ENCODE measurements at regions not wholly inside any gene's neighbourhood (a gene's known extent, or its start where the extent isn't known, plus 50 kb on each side); places are given as distances from the start of the nearest gene placed in this dataset.

DNA sequence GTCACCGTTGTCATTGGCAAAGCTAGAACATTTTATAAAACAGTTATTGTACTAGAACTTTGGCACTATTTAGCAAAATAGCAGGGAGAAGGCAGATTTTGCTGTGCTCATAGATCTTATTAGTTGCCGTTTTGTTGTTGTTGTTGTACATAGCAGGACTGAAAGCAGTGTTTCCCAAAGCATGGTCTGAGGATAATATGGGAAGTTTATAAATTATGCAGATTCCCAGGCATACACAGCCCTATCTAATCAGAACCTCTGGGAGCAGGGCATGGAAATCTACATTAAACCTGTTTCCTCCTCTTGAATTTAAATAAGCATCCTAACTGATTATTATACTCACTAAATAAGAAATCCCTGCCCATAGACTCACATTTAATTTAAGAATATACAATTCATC is 87.9 kb downstream of the RAP2B start:
- H3K36me3 Mint-ChIP-seq, result no peaks in the 10 kb centered on the region
- H3K4me3 Mint-ChIP-seq, result no peak overlapping the region
- ATAC-seq (replicated peaks) (no peak), DNase-seq (no peak)
- peaks cover 0 to 3% of the 10 kb centered on the region in 2 donors for H3K9me3 Mint-ChIP-seq
- peaks cover 5 to 9% of the 10 kb centered on the region in 2 donors for H3K4me1 Mint-ChIP-seq
- H3K27me3 Mint-ChIP-seq, result no peaks in the 10 kb centered on the region
- H3K27ac Mint-ChIP-seq, result no peak overlapping the region

DNA sequence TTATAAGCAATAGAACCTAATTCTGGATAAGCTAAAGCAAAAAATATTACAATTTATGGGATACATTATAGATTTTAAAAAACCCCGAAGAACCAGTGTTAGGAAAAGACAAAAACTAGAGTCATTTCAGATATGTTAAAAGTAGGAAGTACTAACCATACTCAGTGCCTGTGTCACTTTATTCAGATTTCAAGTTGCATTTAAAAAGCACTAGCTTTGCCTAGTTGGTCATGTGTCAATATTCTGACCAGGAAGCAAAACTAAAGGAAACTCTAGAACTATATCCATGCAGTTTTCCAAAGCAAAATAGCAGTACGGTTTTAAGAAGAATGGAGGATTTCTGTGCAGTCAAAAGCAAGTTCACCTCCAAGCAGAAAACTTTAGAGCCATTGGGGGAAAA is 88.4 kb downstream of the RAP2B start:
- Mint-ChIP-seq H3K4me1 (peaks cover 5 to 9% of the 10 kb centered on the region in 2 donors), H3K4me3 (no peak overlapping the region), H3K27me3 (no peaks in the 10 kb centered on the region), H3K9me3 (peaks cover 0 to 3% of the 10 kb centered on the region in 2 donors), H3K27ac (no peak overlapping the region), H3K36me3 (no peaks in the 10 kb centered on the region)
- DNase-seq, result no peak
- no peak for ATAC-seq (replicated peaks)

DNA sequence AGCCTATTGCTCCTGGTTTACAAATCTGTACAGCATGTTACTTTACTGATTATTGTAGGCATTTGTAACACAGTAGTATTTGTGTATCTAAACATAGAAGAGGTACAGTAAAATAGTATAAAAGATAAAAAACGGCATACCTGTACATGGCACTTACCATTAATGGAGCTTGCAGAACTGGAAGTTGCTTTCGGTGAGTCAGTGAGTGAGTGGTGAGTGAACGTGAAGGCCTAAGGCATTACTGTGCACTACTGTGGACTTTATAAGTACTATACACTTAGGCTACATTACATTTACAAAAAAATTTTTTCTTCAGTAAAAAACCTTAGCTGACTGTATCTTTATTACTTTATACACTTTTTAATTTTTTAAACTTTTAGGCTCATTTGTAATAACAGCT is 90.9 kb downstream of the RAP2B start:
- Mint-ChIP-seq H3K27ac (no peak overlapping the region), H3K27me3 (no peaks in the 10 kb centered on the region), H3K4me3 (no peak overlapping the region), H3K4me1 (peaks cover 5 to 9% of the 10 kb centered on the region in 2 donors), H3K36me3 (no peaks in the 10 kb centered on the region), H3K9me3 (peaks cover 0 to 3% of the 10 kb centered on the region in 2 donors)
- ATAC-seq (replicated peaks), result no peak
- DNase-seq, result no peak

DNA sequence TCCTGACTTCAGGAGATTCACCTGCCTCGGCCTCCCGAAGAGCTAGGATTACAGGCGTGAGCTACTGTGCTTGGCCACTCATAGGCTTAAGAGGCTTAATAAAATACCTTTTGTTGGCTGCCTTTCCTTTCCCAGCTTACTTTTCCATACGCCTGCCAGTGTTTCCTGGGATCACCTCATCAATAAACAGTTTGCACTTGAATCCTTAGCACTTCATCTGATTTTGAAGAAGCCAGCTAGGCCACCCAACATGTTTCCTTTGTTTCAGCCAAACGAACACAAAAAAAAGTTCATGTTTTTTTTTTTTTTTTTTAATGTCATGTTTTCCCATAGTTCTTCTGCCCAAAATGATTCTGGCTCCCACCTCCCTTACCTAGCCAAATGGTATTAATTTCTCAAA is 92.3 kb downstream of the RAP2B start:
- Mint-ChIP-seq H3K4me3 (no peak overlapping the region), H3K36me3 (no peaks in the 10 kb centered on the region), H3K4me1 (peaks cover 5 to 9% of the 10 kb centered on the region in 2 donors), H3K27ac (no peak overlapping the region), H3K9me3 (no peaks in the 10 kb centered on the region), H3K27me3 (no peaks in the 10 kb centered on the region)
- DNase-seq, result no peak
- no peak for ATAC-seq (replicated peaks)

DNA sequence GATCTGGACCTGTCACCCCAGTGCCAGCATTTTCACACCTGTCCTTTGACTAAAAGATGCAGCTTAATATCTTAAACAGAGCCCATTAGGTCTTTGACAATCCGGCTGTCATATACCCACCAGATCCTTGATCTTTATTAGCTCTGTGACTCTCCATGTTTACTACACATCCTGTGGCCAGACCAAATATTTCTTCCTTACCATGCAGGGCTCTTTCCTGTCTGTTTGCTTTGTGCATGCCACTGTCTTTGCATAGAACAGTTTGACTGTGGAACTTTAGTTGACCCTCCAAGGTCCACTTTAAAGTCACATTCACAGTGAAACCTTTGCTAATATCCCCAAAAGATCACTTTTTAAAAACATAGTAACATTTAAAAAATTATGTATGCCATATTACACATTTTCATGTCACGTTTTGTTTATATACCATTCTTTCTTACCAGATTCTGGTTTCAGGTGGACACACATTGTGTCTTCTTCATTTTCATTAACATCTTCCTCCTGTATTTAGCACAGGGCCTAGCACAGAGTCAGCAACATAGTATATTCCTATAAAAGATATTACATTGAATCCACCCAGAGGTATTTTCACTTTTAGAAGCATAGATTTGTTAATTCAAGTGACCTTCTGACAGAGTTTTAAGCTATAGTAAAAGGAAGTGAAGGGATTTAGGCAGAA is 95.8 kb downstream of the RAP2B start:
- no peaks in the 10 kb centered on the region for H3K4me1 Mint-ChIP-seq
- no peak overlapping the region for H3K4me3 Mint-ChIP-seq
- DNase-seq (no peak), ATAC-seq (replicated peaks) (no peak)
- H3K36me3 Mint-ChIP-seq, result no peaks in the 10 kb centered on the region
- H3K27me3 Mint-ChIP-seq, result no peaks in the 10 kb centered on the region
- no peak overlapping the region for H3K27ac Mint-ChIP-seq
- no peaks in the 10 kb centered on the region for H3K9me3 Mint-ChIP-seq

DNA sequence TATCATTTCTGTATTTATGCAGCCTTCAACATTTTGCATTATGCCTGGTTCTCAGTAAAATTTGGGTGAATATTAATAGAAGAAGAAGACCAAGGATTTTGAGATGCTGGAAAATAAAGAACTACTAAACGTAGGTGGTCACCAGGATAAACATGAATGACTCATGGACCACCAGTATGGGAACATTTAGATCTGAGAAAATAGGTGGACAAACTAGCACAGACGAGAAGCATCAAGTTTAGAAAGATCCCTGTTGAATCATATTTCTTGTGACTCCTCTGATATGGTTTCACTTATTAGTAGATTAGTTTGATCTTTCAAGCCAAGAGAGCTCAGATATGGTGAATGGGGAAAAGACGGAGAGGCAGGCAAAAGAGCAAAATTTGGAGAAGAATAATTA is 97.9 kb downstream of the RAP2B start:
- ATAC-seq (replicated peaks) (no peak), DNase-seq (no peak)
- Mint-ChIP-seq H3K36me3 (no peaks in the 10 kb centered on the region), H3K27me3 (peaks cover 0 to 14% of the 10 kb centered on the region in 2 donors), H3K4me3 (no peak overlapping the region), H3K4me1 (no peaks in the 10 kb centered on the region), H3K27ac (no peak overlapping the region), H3K9me3 (peaks cover 0 to 1% of the 10 kb centered on the region in 2 donors)

DNA sequence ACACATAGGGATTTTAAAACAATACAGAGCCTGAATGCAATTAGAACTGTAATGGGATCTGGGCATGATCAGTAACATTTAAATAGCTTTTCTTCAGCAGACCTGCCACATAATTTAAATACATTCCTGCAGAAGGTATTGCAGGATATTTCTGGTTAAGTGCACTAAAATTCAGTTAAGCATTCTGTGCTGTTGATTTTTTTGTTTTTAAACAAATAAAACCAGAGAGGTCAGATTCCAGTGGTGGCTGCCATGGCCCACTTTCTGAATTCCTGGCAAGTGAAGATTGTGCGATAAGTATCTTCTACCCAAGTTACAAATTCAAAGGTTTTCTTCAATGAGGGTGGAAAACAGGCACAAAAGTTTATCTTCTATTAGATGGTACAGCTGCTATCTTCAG is 98.7 kb downstream of the RAP2B start:
- Mint-ChIP-seq H3K4me3 (no peak overlapping the region), H3K36me3 (no peaks in the 10 kb centered on the region), H3K27me3 (peaks cover 0 to 14% of the 10 kb centered on the region in 2 donors), H3K27ac (no peak overlapping the region), H3K9me3 (peaks cover 0 to 1% of the 10 kb centered on the region in 2 donors), H3K4me1 (no peaks in the 10 kb centered on the region)
- no peak for ATAC-seq (replicated peaks)
- DNase-seq, result no peak

DNA sequence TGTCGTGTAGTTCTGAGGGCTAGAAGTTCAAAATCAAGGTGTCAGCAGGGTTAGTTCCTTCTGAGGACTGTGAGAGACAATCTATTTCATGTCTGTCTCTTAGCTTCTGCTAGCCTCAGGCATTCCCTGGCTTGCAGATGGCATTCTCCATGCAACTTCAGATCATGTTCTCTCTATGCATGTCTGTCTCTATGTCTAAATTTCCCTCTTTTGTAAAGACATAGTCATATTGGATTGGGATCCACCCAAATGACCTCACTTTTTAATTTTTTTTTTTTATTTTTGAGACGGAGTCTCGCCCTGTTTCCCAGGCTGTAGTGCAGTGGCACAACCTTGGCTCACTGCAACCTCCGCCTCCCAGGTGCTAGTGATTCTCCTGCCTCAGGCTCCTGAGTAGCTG is 104.6 kb downstream of the RAP2B start:
- no peak for DNase-seq
- no peak overlapping the region for H3K4me3 Mint-ChIP-seq
- ATAC-seq (replicated peaks), result no peak
- H3K4me1 Mint-ChIP-seq, result no peaks in the 10 kb centered on the region
- H3K27me3 Mint-ChIP-seq, result peaks cover 0 to 14% of the 10 kb centered on the region in 2 donors
- peaks cover 0 to 1% of the 10 kb centered on the region in 2 donors for H3K9me3 Mint-ChIP-seq
- no peaks in the 10 kb centered on the region for H3K36me3 Mint-ChIP-seq
- no peak overlapping the region for H3K27ac Mint-ChIP-seq

DNA sequence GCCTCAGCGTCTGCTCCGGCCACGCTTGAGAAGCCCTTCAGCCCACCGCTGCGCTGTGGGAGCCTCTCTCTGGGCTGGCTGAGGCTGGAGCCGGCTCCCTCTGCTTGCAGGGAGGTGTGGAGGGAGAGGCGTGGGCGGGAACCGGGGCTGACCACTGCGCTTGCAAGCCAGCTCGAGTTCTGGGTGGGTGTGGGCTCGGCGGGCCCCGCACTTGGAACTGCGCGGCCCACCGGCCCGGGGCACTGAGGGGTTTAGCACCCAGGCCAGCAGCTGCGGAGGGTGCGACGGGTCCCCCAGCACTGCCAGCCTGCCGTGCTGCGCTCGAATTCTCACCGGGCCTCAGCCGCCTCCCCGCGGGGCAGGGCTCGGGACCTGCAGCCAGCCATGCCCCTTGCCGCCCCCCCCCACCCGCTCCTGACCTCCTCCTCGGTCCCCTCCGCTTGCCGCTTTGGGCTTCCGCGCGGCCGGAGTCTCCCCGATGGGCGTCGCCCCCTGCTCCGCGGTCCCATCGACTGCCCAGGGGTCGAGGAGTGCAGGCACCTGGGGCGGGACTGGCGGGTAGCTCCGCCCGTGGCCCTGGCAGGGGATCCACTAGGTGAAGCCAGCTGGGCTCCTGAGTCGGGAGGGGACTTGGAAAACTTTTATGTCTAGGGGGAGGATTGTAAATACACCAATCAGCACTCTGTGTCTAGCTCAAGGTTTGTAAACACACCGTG is 106.7 kb downstream of the RAP2B start:
- DNase-seq (no peak), ATAC-seq (replicated peaks) (no peak)
- Mint-ChIP-seq H3K27me3 (peaks cover 0 to 9% of the 10 kb centered on the region in 2 donors), H3K27ac (no peak overlapping the region), H3K4me3 (no peak overlapping the region), H3K4me1 (no peaks in the 10 kb centered on the region), H3K9me3 (peaks cover 0 to 1% of the 10 kb centered on the region in 2 donors), H3K36me3 (no peaks in the 10 kb centered on the region)

DNA sequence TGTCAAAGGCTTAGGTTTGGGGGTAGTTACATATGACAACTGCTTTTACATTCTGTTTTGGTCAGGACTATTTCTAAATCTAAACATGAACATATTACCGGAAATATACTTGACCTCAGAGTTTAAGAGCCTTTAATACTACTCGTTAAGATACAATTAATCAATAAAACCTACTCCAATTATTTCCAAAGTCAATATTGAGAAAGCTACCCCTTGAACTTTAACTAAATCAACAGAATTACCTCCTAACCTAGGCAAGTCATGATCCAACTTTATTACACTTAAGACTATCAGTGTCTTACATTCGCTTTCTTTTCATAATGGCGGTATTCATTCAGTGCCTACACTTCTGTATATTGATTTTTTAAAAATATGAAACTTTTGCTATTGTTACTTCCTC is 107.7 kb downstream of the RAP2B start:
- Mint-ChIP-seq H3K4me1 (no peaks in the 10 kb centered on the region), H3K27ac (no peak overlapping the region), H3K4me3 (no peak overlapping the region), H3K36me3 (no peaks in the 10 kb centered on the region), H3K9me3 (no peaks in the 10 kb centered on the region), H3K27me3 (no peaks in the 10 kb centered on the region)
- no peak for DNase-seq
- no peak for ATAC-seq (replicated peaks)

DNA sequence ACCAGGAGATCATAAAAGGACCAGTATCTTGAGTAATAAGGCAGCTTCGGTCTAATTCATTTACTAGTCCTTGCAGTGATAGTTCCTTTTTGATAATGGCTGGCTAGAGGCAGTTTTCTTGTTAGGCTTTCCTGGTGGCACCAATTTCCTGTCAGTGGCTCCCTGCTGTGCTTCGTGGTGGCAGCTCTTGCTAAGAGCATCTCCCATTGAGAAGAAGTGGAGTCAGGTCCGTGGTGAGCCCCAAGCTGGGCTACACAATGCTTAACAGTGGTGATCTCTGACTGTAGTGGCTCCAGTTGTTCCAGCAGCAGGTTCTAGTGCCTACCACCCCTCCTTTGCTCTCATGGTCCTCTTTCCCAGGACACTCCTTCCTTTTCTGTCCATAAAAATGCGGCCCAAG is 111.2 kb downstream of the RAP2B start:
- H3K36me3 Mint-ChIP-seq, result no peaks in the 10 kb centered on the region
- H3K4me1 Mint-ChIP-seq, result no peaks in the 10 kb centered on the region
- no peaks in the 10 kb centered on the region for H3K9me3 Mint-ChIP-seq
- ATAC-seq (replicated peaks), result no peak
- H3K27ac Mint-ChIP-seq, result no peak overlapping the region
- no peak for DNase-seq
- no peak overlapping the region for H3K4me3 Mint-ChIP-seq
- H3K27me3 Mint-ChIP-seq, result no peaks in the 10 kb centered on the region

DNA sequence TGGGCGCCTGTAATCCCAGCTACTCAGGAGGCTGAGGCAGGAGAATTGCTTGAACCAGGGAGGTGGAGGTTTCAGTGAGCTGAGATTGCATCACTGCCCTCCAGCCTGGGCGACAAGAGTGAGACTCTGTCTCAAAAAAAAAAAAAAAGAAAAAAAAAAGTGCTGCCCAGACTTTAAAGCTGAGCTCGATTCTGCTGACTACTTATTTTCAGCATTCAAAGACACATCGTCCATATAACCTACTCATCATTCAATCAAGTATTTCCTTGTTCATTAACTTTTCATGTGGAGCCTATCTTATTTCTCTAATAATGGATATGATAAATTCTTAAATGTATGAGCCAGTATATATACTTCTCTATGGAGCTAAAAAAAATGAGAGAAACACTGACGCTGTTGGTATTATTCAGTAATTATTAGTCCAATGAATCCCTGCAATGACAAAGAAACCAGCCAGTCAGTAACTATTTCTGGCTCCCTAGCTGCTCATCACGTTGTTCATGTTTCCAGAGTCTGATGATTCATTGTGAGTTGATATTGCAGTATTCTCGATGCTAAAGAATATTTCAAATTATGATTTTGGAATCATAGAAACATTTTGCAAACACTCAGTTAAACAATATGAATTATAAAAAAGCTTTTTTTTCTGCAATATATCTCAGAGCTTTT is 111.9 kb downstream of the RAP2B start:
- Mint-ChIP-seq H3K27me3 (no peaks in the 10 kb centered on the region), H3K9me3 (no peaks in the 10 kb centered on the region), H3K27ac (no peak overlapping the region), H3K36me3 (no peaks in the 10 kb centered on the region), H3K4me1 (no peaks in the 10 kb centered on the region), H3K4me3 (no peak overlapping the region)
- no peak for DNase-seq
- no peak for ATAC-seq (replicated peaks)

DNA sequence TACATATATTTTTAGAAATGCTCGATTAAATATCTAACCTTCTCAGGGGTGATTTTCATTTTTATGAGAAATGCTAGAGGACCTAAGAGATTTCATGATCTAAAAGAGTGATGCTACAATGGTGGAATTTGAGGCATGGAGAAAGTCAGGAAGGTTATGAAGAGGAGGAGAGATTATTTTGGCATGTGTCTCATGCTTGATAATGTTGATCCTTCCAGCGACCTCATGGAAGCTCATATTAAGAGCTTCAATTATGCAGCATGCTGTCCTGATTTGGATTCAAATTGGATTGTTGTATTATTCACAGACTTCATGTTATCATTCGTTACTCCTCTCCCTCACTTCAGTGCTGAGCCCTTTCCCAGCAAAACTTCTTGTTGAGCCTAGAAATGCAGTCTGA is 112.5 kb downstream of the RAP2B start:
- no peak overlapping the region for H3K27ac Mint-ChIP-seq
- no peaks in the 10 kb centered on the region for H3K4me1 Mint-ChIP-seq
- ATAC-seq (replicated peaks) (no peak), DNase-seq (no peak)
- no peaks in the 10 kb centered on the region for H3K27me3 Mint-ChIP-seq
- no peak overlapping the region for H3K4me3 Mint-ChIP-seq
- no peaks in the 10 kb centered on the region for H3K9me3 Mint-ChIP-seq
- H3K36me3 Mint-ChIP-seq, result no peaks in the 10 kb centered on the region

DNA sequence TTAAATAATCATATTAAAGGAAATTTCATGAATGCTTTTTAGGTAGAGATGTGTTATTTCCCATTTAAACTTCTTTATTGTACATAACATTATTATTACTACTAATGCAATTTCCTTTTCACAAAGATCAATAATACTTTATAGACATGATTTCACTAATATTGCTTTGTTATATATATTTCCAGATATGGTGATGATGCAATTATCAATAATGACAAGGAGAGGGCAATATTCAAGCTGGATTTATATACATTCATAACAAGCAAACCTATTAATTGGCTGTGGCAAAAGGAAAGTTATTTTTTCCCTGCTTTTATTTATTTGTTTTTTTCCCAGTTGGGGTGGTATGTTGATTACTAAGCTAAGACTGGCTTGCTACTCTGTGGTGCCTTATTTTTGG is 113.5 kb downstream of the RAP2B start:
- no peak overlapping the region for H3K4me3 Mint-ChIP-seq
- no peaks in the 10 kb centered on the region for H3K36me3 Mint-ChIP-seq
- H3K27ac Mint-ChIP-seq, result no peak overlapping the region
- H3K27me3 Mint-ChIP-seq, result no peaks in the 10 kb centered on the region
- H3K9me3 Mint-ChIP-seq, result no peaks in the 10 kb centered on the region
- H3K4me1 Mint-ChIP-seq, result no peaks in the 10 kb centered on the region
- DNase-seq (no peak), ATAC-seq (replicated peaks) (no peak)

DNA sequence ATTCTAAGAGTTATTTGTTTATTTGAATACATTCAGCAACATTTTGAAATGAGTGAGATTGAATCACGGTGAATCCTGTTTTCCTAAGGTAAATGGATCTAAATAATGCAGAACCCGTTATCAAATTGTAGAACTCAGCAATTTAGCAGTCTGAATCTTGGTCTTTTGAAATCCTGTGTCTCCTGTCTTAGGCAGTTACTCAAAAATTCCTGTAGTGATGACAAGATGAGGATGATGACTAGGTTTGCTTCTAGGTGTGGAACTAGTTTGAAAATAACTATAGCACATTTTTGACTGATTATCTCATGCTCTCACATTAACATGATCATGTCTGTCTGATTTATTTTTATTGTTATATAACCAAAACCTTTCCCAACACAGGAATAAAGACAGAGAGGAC is 115.0 kb downstream of the RAP2B start:
- ATAC-seq (replicated peaks) (no peak), DNase-seq (no peak)
- Mint-ChIP-seq H3K36me3 (no peaks in the 10 kb centered on the region), H3K27ac (no peak overlapping the region), H3K4me1 (no peaks in the 10 kb centered on the region), H3K4me3 (no peak overlapping the region), H3K9me3 (no peaks in the 10 kb centered on the region), H3K27me3 (no peaks in the 10 kb centered on the region)

Data from stimulated activated naive B cell treated with anti-CD40 and anti-IgM and Interleukin-4, amounts not matched to agents 10 μg/mL and 1 μg/mL and 100 μg/mL, for 72 hours (primary cell).